NCI-H510A (cell line): ENCODE measurements at regions not wholly inside any gene's neighbourhood (a gene's known extent, or its start where the extent isn't known, plus 50 kb on each side); places are given as distances from the start of the nearest gene placed in this dataset.

Source experiments
- DNase-seq: peaks from one replicate; lab custom pipeline; 2025; lab: John Stamatoyannopoulos, UW

DNA sequence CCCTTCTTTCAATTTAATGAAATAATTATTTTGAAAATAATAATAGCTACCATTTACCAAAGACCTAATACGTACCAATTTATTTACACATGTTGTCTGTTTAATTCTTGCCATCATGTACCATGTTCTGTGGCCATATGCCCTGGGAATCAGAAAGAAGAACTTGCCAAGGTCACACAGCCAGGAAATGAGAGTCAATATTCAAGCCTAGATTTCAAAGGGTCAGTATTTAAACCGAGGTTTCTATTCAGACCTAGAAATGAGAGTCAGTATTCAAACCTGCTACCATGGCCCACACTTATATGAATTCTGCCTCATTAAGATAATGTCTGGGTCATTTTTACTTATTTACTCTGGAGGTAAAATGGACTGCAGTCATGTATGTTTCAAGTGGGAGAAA lies 103.6 kb upstream of the TBL1XR1 start:
- no peak for DNase-seq

DNA sequence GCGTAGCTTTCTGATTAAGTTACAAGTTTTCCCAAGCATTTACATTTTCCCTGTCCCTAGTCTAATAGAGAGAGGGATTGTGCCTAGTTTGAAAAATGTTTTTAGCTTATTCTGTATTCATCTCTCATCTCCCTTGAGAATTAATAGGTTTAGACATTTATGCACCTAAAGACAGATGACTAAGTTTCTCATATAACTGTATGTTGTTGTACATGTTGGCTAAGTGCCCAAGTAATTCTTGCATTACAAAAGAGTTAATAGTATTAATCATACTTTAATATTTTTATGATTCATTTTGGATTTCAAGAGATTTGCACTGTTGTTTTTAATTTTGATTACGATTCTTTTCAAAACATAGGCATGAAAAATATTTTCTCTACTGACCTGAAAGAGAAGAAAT lies 109.0 kb upstream of the TBL1XR1 start:
- DNase-seq: no peak

DNA sequence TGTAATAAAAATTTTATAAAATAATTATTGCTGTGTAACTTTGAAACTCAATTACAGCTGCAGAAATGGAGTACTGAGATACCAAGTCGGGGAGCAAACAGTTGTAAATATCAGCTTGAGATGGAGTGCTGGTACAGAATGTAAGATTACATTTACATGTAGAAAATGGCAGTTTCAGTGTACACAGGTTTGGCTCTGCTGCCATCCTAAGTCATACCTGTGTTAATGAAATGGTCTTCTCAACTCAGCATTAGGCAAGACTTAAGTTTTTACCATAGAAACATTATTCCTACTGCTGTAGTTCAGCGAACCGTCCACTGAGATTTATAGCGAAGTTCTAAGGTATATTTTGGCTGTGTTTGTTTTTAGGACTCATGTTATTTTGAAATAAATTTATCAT lies 110.1 kb upstream of the TBL1XR1 start:
- DNase-seq: no peak

DNA sequence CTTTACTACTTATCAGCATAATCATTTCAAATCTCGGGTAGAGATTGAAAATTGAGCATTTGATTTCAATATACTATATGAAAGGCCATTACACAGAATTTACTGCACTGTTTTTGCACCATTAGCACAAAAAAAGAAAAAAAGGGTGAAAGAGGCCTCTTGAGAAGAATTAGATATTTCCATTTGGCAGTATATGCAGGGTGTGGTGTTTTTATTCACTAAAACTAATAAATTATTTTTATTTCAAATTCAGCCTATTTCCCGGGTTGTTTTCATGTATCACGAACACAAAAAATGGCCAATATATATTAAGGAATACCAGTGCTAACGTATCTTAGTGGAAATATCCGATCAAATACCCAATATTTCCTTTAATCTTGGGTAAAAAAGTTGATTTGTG lies 110.5 kb upstream of the TBL1XR1 start:
- DNase-seq: no peak

DNA sequence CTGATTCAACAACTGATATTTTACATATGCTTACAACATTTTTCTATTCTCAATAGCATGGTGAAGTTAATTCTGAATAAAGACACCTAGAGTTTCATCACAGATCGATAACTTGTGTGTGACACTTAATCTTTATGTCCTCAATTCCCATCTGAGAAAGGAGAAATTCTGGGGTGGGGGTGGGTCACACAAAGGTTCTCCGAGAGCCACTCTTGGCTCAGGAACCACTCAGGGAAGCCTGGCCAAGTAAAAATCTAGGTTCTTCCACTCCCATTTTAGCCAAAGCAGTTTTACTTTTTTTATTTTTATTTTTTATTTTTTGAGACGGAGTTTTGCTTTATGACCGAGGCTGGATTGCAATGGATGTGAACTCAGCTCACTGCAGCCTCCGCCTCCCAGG lies 111.0 kb upstream of the TBL1XR1 start:
- DNase-seq: no peak

DNA sequence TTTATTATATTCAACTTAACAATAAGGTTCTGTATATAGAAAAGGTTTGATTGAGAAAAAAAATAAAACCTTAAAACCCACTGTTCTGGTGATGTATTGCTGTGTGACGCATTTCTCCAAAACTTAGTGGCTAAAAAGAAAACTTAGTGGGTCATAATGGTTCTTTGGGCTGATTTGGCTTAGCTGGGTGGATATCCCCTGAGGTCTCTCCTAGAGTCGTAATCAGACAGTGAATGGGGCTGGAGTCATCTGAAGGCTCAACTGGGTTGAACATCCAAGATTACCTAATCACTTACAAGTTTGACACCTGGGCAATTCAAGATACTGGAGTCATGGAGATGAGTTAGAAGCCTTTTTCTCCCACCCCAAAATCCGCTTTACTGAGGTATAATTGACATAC lies 111.6 kb upstream of the TBL1XR1 start:
- no peak for DNase-seq

DNA sequence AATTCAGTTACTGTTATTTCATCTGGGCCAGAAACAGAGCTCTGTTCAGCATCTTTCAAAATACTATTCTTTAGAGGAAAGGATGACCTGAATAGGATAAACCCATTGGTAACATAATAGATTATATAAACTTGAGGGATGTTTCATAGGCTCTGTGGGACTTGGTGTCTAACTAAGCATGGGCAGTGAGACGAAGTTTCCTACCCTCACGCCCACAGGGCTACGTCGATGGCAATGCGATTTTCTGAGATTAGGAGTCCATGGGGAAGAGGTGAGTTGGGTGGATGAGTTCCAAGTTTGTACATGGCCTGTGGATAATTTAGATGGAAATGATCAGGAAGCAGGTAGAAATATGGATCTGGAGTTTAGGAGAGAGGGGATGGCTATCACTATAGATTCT lies 115.2 kb upstream of the TBL1XR1 start:
- no peak for DNase-seq

DNA sequence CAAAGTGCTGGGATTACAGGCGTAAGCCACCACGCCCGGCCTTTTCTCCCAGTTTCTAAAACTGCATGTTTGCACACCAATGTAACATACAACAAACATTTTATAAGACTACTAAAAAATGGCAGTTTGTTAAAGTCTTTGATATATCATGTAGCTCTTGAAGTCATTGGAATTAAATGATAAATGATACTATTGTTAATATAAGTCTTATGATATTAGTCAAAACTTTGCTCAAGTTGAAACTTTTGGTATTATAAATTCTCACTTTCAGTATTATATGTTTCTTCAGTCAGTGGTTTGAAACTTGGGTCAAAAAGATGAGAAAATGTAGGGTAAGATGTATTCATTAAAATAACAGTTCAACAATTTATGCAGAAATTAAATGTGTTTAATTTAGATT lies 117.6 kb upstream of the TBL1XR1 start:
- DNase-seq: no peak

DNA sequence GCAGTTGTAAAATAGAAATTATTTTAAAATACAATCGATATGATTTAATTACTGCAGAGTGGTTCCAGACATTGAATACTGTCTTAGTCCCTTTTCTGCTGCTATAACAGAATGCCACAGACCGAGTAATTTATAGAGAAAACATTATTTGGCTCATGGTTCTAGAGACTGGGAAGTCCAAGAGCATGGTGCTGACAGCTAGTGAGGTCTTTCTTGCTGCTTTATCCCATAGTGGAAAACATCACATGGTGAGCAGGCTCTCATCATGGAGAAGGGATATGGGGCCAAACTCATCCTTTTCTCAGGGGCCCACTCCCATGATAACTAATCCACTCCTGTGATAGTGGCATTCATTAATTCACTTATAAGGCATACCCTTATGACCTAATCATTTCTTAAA lies 120.0 kb upstream of the TBL1XR1 start:
- DNase-seq: no peak

DNA sequence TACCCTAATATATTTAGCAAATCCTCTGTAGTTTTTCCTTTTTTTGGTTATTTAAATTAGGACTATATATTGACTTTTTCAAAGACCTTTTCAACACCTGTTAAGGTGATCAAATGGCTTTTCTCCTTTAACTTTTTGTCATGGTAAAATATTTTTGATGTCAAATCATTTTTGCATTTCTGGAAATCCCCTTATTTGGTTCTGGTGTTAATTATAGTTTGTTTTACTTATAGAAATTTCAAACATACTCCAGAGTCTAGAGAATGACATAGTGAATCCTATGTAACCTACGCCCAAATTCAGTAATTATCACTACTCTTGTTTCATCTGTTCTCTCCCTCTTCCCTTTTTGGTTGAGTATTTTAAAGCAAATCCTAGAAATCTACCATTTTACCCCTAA lies 121.3 kb upstream of the TBL1XR1 start:
- no peak for DNase-seq

DNA sequence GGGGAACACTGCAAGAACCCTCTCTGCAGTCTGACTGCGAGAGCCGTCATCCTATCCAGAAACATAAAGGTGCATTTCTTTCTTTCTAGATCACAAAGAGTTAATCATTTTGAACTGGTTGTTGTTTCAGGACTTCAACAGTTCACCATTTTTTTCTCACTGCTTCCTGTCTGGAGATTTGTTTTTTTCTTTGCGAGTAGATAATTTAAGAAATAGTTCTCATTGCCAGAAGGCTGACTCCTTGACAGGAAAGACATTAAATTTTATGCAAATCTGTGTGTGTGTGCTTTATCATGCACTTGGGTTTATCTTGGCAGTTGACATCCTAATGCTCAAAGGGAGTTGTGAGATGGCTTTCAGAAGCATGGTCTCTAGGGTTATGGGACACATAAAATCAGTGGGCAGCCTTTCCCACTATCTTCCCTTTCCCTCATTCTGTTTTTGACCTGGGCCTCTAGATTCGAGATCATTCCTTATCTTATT lies 123.5 kb upstream of the TBL1XR1 start:
- DNase-seq: no peak

DNA sequence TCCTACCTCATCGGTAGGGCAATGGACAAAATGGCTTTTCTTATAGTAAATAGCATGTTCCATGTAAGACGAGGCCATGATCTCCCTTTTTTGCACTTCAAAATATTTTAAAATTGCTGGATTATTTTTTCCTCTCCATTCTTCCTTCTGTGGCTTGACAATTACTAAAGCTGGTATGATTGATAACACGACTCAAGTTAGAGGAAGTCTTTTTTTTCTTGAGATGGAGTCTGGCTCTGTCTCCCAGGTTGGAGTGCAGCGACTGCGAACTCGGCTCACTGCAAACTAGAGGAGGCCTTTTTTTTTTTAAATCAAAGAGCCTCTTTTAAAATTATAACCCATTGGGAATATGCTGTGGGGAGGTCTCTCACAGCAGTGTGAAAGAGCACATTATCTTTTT lies 124.5 kb upstream of the TBL1XR1 start:
- no peak for DNase-seq

DNA sequence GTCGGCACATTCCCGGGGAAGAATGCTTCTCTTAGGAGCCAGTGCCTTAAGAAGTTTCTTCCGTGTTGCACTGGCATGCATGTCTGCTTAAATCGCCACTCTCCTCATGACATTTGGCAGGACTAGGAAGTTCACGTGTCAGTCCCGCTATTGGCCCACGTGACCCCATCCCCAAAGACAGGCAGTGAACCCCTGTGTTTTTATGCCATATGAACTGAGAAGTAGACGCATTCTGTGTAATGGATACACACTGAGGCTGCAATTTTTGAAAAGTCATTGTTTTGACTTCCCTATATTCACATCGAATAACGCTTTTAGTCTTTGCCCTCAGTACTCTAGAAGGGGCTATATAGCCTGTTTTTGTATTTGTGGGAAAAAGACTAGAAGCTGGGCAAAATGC lies 125.6 kb upstream of the TBL1XR1 start:
- DNase-seq: no peak

DNA sequence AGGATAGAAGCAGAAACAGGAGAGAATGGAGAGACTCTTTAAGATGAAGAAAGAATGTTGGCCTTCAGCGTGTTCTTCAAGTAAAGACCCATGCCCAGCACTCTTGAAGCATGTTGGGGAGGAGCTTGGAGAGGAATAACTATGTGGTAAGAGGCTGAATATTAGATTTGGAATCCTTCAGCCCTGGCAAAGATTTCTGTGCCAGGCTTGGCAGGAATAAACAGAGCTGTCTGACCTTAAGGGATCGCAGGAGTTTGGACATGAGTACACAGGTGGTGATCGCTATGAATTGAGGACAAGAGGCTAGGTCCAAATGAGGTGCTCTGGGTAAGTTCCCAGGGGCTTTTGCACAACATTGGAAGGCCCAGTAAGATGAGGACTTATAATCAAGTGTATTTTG lies 132.6 kb upstream of the TBL1XR1 start:
- no peak for DNase-seq

DNA sequence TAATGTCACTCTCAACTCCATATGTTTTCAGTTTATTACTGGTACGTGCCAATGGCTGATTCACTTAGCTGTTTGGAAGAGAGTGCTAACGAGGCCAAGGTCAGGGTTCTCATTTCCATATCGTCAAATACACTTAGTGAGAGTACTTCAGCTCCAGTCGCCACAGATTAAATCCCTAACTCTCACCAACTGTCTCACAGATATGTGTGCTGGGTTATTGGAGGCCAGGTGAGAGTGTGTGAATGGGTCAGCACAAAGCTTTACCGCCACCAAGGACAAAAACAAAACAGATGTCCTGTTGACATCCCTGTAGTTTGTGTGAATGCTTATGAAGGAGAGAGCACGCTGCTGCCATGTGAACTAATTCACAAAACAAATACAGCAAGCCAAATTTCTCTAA lies 133.5 kb upstream of the TBL1XR1 start:
- no peak for DNase-seq

DNA sequence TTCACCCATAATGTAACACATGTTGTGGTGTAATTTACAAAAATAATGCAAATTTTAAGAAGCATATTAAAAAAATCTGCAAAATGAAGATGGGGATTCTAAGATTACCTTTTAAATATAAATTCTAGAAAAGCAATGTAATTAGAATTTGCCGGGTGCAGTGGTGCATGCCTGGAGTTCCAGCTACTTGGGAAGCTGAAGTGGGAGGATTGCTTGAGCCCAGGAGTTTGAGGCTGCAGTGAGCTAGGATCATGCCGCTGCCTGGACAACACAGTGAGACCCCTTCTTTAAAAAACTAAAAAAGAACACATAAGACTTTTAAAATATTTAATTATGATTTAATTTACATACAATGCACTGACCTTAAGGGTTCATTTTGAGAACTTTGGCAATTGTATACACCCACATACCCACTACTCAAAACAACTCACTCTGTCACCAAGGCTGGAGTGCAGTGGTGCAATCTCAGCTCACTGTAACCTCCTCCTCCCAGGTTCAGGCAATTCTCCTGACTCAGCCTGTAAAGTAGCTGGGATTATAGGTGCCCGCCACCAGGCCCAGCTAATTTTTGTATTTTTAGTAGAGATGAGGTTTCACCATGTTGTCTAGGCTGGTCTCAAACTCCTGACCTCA lies 134.0 kb upstream of the TBL1XR1 start:
- DNase-seq: no peak

DNA sequence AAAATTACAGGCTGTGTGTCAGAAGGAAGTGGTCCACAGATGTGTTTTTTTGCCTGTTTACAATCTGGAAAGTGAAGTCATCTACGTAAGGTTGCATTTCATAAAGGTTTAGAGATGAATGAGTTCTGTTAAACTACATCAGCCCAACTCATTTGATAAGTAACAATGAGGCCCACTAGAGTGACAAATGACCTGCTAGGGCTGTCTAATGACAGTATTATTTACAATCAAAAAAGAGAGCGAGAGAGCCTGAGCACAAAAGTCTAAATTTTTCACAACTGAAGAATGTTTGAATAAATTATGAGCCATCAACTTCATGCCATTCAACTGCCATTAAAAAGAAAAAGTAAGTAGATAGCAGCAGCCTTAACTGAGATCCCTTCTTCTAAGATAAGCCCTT lies 135.7 kb upstream of the TBL1XR1 start:
- no peak for DNase-seq

DNA sequence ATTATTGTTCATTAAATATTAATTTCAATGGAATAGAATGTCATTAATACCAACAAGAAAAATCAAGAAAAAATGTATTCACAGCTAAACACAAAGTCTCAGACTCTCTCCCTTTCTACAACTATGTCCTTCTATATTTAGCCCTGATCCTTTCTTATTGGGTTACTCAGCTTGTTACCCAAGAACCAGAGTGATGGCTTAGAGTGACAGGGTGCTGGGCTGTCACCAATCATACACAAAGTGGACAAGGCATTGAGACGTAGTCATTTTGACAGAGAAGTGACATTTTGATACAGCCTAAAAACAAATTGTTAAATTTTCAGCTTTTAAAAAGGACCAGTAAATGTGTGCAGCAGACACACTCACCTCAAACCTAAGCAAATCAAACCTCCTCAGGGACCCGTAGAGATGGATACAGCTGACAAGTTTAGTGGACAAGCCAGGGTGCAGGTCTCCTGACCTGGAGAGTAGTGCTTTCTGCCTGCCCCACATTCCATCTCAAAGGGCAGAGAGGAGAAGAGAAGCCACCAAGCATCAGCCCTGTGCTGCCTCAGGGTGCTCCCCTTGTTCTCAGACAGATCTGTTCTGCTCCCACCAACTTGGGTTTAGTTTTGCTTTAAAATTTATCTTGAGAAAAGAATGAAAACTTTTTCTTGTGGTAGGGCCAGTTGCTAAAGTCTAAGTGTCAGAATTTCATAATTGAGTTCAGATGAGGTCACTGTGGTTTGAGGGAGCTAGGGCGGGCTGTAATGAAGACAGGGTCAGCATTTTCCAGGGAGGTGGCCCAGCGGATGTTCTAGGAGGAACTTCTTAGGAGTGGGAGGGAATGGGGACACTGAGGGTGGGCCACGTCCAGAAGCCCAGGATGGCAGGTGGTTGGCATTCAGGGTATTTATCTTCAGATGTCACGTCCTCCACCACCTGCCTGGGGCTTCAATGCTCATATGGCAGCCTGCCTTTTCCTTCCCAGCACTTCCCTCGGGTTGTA lies 136.5 kb upstream of the TBL1XR1 start:
- DNase-seq: no peak

DNA sequence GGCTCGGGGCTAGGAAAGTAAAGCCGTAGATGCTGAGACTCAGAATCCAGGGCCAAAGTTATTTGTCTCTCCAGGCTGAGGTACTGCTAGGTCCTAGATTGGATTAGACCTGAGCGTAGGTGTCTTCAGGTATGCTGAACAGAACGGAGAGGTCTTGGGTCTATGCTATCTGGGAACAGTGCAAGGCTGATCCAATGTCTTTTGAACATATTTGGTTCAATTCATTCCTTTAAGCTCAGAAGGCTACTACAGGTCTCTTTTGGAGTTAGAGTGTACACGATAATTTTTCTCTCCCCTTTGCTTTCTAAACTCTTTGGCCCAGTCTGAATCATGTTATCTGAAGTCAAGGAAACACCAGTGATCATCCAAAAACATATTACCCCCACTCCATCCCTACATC lies 137.5 kb upstream of the TBL1XR1 start:
- no peak for DNase-seq

DNA sequence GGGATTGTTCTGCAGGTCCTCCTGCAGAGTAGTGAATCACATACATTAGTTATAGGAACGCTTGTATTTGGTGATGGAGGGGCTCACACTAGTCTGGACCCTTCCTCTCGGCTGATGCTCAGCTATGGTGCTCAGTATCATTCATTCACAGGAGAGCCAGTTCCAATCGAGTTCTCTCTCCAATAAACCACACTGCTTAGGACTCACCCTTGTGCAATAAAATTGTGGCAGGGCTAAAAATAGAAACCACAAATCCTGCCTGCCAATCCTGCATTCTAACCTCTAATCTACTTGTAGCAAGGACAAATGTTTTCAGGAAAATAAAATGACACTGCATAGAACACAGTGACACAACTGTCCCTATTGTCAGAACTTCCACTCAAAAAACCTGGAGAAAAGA lies 138.4 kb upstream of the TBL1XR1 start:
- no peak for DNase-seq

DNA sequence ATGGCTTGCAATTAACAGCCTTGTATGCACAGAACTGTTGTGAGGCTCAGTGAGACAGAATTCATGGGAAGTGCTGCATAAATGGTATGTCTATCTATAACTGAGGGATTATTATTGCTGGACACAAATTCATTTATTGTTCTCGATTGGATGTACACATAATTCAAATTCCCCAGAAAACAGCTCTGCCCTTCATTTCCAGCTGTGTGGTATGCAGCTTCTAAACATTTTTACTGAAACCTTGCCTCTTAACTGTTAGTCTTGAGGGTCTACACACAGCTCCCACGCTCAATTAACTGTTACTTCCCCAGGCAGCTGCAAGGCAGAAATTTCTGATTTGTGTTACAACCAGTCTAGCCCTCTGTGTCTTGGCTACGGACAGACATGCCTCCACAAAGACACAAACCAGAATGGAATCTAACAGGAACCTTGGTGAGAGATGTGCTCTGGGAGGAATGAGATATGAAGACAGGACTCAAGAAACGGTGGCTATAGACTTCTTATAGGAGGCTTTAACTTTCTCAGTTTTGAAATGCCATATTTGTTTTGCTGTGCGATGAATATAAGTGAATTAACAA lies 139.7 kb upstream of the TBL1XR1 start:
- no peak for DNase-seq

DNA sequence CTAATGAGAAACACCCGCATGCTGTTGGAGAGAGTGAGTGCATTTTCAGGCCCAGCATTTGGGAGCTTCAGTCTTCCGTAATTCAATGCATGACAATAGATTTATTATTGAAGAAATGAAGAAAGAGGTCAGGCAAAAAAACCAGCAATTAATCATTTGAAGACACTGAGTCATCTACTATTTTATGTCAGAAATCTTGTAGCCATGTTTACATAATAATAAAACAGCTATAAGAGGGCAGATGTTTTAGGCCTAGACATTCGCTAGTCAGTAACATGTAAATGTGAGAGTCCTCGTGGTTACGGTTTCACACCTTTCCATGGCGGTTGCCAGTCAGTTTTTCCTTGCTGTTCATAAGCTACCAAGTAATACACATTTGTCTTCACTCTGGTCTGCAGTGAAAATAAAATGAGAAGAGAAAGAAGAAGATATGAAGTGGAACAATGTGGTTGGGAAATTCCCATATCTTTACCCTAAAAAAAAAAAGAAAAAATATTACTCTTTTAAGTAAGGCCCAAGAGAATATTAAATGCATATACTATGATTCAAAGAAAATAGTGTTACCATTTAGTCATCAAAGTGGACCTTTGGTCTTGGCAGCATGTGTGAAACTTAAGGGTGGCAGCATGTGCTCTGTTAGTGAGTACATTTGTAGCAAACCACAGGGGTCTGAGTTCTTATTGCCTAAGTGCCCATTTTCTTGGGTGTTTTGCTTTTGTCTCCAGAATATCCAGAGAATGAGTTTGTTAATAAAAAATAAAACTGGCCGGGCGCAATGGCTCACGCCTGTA lies 140.5 kb upstream of the TBL1XR1 start:
- DNase-seq: no peak
